RCC 7860 (cell line): ENCODE measurements at regions not wholly inside any gene's neighbourhood (a gene's known extent, or its start where the extent isn't known, plus 50 kb on each side); places are given as distances from the start of the nearest gene placed in this dataset.

Source experiments
- DNase-seq: peaks from one replicate; pipeline ENCODE4 v3.0.0-alpha.2; 2015; ENCODE audit warnings: low spot score
- FAIRE-seq: peaks from 2 replicates; lab custom pipeline; 2012; peaks lifted over from hg19 to GRCh38; lab: Jason Lieb, UNC

- FAIRE-seq (no peak), DNase-seq (no peak)
Measured at GRCh38 chr9:82565188-82565969, 497.6 kb downstream of the RASEF start.

GRCh38 chr9:82567953-82568352 lies 495.0 kb downstream of the RASEF start:
- FAIRE-seq = no peak

GRCh38 chr9:82570226-82570625 lies 492.7 kb downstream of the RASEF start:
- no peak for DNase-seq
- no peak for FAIRE-seq

More at GRCh38 chr9:82567953-82568352, 495.0 kb downstream of the RASEF start:
- DNase-seq = no peak

- FAIRE-seq = no peak
Measured at GRCh38 chr9:82571540-82571939, 491.4 kb downstream of the RASEF start.

GRCh38 chr9:82572146-82572545 lies 490.8 kb downstream of the RASEF start:
- DNase-seq (no peak), FAIRE-seq (no peak)

More at GRCh38 chr9:82571540-82571939, 491.4 kb downstream of the RASEF start:
- DNase-seq = no peak

GRCh38 chr9:82574911-82575310 lies 488.0 kb downstream of the RASEF start:
- no peak for FAIRE-seq
- no peak for DNase-seq

GRCh38 chr9:82580921-82581320 lies 482.0 kb downstream of the RASEF start:
- FAIRE-seq = no peak
- no peak for DNase-seq

GRCh38 chr9:82581516-82581915 lies 481.4 kb downstream of the RASEF start:
- DNase-seq = no peak
- no peak for FAIRE-seq

- no peak for FAIRE-seq
- DNase-seq = no peak
Measured at GRCh38 chr9:82581935-82582334, 481.0 kb downstream of the RASEF start.

GRCh38 chr9:82582693-82583092 lies 480.2 kb downstream of the RASEF start:
- FAIRE-seq = no peak
- no peak for DNase-seq

GRCh38 chr9:82583524-82583923 lies 479.4 kb downstream of the RASEF start:
- FAIRE-seq = no peak
- no peak for DNase-seq

GRCh38 chr9:82584349-82584863 lies 478.5 kb downstream of the RASEF start:
- DNase-seq (no peak), FAIRE-seq (no peak)

- FAIRE-seq = no peak
- no peak for DNase-seq
Measured at GRCh38 chr9:82586918-82587356, 476.0 kb downstream of the RASEF start.

- no peak for DNase-seq
- no peak for FAIRE-seq
Measured at GRCh38 chr9:82588301-82589180, 474.4 kb downstream of the RASEF start.

- FAIRE-seq (no peak), DNase-seq (no peak)
Measured at GRCh38 chr9:82590845-82591244, 472.1 kb downstream of the RASEF start.

GRCh38 chr9:82593501-82593900 lies 469.4 kb downstream of the RASEF start:
- FAIRE-seq (no peak), DNase-seq (no peak)

GRCh38 chr9:82597241-82598203 lies 465.4 kb downstream of the RASEF start:
- DNase-seq (no peak), FAIRE-seq (no peak)

- no peak for DNase-seq
- FAIRE-seq = no peak
Measured at GRCh38 chr9:82598241-82599039, 464.5 kb downstream of the RASEF start.

- DNase-seq = no peak
- no peak for FAIRE-seq
Measured at GRCh38 chr9:82599336-82599949, 463.5 kb downstream of the RASEF start.
